Stimulated activated CD4-positive, alpha-beta T cell treated with anti-CD3 and anti-CD28 coated beads, Interleukin-4, amount 100 ng/mL, for 24 hours (primary cell): ENCODE measurements at regions not wholly inside any gene's neighbourhood (a gene's known extent, or its start where the extent isn't known, plus 50 kb on each side); places are given as distances from the start of the nearest gene placed in this dataset.
A peak's percentile ranks its signal among the peaks of the same experiment; 100 is the strongest.

Experiments
- DNase-seq: peaks from one replicate; pipeline ENCODE4 v3.0.0-alpha.2; 2020

DNA sequence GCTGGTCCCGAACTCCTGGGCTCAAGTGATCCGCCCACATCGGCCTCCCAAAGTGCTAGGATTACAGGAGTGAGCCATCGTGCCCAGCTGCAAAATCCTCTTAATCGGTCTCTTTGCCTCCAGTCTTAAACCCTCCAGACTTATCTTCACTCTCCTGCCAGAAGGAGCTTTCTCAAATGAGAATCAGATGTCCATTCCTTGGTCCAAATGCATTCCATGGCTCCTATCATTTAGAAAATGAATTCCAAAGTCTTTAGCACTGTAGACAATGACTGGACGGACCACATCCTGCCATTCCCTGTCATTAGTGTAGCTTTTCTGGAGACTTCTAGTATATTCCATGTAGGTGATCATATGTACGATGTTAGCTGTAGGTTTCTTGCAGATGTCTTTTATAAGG, 141.9 kb downstream of the ID4 start:
- no peak for DNase-seq

DNA sequence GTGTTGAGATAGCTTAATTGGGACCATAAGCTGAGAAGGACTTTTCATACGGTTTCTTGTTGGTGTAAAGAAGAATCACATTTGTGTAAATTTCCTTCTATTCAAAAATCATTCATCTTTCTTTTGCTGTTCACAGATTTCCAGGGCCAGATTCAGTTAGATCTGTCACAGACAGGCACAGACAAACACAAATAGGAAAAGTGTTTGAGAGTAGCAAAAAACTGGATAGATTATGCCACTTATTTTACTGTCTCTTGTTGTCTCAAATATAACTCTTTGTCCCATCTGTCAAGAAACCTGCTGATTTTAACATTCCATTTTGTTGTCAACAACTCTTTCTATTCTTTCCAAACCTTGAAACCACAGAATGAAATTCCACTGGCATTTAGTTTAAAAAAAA, 142.8 kb downstream of the ID4 start:
- no peak for DNase-seq

DNA sequence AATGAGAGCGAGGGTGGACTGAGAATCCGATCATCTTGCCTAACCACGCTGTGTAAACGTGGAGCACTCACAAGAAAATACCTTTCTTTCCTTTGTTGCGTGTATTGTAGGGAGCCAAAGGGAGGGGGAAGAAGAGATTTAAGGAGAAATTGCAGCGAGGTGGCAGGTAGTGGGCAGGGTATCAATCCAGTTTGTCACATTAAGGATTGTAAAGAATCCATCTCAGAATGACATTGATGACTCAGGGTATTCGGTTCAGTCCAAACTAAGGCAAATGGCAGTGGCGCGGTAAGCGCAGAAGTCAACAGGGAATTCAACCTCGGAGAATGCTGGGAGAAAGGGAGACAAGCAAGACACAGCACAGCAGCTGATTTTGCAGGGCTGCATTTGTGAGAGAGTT, 146.2 kb downstream of the ID4 start:
- no peak for DNase-seq

DNA sequence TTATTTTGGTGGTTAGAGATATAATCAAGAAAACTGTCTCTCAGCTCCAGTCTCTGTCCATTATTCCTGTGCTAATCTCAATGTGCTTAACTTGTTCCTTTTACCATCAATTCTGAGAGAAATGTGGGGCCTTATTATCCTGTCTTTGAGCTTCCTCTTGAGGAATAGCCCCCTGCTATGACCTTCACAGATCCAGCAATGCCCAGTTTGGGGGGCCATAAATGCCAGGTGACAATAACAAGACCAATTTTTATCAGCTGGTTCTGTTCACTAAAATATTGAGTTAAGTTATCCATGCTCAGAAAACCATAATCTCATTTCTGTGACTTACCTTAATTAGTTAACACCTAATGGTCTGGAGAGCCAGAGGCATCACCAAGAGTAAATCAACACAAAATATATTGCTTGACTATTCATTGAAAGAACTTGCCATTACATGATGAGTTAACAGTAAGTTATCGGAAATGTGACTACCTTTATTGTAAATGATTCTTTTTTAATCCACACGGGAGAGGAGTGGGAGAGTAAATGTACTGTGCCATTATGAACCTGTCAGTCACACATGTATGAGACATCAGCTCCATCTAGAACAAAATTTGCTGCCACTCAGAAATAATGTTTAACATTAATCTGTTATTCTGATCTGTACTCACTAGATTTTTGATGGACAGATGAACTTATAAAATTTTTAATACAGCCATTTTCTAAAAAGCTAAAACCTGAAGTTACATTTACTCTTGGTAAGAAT, 149.7 kb downstream of the ID4 start:
- no peak for DNase-seq

DNA sequence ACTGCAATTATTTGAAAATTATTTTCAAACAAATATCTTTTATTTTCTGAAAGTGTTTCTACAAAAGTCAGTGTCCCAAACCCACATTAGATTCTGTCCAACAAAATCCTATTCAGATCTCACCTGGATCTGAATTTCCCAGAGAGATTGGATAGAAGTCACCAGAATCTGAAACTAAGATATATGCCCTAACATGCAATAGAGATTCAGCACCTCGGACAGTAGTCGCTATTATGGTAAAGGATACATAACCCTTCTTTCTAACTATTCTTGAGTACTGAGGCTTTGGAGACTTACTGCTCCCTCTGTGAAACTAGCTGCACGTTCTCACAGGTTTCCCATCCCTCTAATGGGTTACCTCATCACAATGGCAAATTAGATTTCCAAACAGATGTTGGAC, 151.4 kb downstream of the ID4 start:
- DNase-seq, result no peak

DNA sequence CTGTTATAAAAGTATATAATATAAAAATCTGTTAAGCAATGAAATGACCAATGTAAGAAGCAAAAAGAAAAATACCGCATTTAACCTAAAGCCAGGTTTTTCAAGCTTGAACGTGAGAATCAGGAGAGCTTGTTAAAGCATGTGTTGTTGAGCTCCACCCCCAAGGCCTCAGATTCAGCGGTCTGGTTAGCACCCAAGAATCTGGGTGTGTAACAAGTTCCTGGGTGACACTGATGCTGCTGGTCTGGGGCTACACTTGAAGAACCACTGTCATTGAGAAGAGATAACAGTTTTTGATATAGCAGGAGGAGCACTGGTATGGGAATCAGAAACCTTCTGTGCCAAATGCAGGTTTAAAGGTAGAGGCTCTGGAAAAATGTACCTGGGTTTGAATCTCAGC, 154.0 kb downstream of the ID4 start:
- DNase-seq, result no peak

DNA sequence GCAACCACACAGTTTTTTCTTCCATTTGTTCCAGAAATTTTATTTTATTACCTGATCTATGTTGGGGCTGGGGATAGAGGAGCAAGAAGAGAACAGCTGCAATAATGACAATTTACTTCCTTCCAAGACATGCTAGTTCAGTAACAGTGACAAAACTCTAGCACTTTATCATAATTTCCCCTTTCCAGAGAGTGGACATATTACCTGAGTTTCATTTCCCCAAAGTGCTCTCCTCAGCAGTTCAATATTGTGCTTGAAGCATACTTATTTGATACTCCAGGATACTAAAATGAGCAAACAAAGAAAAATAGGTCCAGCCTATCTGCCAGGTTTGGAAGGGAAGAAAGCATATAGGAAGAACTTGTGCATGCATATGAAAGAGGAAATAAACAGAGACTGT, 157.7 kb downstream of the ID4 start:
- no peak for DNase-seq

DNA sequence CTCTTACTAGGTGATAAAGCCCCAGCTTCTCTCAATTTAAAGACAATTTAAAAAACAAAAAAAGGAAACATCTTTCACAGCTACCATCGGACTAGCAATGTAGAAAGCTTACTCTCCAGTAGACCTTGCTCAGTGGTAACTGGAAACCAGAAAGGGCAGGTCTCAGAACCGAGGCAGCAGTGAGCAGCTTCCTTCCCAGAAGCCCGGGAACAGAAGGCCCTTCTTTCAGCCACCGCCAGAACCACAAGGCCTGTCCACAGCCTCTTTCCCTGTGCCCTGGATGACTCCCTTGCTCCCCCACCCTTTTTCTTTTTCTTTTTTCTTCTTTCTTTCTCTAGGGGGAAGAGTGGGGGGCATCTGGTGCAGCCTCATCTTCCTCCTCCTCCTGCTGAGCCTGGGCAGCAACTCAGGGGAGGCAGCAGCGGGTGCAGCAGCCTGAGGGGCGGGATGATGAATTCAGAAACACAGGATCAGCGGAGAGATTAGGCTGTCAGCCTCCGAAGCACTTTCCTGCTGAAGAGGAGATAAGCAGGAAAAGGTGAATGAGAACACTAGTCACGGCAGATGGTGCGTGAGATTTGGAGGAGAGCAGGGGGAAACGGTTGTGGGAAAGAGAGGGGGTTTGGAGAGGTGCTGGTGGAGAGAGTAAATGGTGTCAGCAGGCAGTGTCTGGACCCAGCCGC, 158.5 kb downstream of the ID4 start:
- DNase-seq, result no peak

DNA sequence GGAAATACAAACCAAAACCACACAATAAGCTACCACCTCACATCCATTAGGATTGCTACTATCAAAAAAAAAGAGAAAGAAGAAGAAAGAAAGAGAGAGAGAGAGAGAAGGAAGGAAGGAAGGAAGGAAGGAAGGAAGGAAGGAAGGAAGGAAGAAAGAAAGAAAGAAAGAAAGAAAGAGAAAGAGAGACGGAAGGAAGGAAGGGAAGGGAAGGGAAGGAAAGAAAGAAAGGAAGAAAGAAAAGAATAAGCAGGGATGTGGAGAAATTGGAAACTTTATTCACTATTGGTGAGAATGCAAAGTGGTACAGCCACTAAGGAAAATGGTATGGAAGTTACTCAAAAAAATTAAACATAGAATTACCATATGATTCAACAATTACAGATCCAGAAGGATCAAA, 159.9 kb downstream of the ID4 start:
- DNase-seq, result no peak

DNA sequence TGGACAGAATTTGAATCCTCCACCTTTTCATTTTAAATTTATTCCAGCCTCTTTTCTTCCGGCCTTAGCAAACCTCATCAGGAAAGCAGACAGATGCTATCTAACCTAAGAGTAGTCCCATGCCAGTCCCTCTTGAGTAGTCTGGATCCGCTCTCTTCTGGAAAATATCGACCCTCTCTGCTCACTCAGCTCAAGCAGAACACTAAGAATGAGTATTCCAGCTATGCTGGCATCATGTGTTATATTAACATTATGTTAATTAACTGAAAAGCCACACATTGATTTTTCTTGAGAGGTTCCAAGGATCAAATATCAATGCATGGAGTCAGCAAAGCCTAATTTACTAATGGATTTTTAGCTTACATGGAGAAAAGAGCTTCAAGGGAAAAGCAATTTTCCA, 161.4 kb downstream of the ID4 start:
- DNase-seq, result no peak

DNA sequence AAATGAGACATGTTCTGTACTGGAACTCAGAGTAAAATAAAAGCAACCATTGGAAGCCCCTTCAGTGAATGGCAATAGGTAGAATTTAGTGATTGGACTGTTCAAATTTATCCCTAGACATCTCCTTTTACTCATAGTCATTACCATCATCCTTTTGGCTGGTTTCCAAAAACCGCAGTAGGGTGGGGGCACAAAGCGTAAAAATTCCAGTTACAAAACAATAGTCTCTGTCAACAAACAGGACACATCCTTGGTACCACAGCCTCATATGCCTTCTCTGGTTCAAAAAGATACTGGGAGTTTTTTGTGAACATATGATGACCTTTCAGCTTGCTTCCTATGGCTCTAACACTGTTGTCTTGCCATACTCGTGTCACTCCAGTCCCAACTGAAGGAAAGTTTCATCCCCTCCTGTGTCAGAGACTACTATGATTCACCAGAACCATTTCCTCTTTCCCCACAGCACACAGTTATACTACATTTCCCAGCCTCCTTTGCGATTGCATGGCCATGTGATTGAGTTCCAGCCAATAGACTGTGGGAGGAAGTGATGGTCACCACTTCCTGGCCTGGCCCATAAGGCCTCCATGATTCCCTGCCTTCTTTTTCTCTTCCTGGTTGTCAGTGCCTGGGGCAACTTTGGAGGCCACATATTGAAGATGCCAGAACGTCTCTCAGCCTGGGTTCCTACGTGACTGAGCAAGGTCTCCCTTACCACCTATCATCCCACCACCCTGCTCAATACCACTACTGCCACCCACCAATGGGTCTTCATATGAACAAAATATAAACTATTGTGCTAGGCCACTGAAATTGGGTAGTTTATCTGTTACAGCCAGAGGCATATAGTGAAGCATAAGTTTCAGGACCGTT, 162.4 kb downstream of the ID4 start:
- no peak for DNase-seq

DNA sequence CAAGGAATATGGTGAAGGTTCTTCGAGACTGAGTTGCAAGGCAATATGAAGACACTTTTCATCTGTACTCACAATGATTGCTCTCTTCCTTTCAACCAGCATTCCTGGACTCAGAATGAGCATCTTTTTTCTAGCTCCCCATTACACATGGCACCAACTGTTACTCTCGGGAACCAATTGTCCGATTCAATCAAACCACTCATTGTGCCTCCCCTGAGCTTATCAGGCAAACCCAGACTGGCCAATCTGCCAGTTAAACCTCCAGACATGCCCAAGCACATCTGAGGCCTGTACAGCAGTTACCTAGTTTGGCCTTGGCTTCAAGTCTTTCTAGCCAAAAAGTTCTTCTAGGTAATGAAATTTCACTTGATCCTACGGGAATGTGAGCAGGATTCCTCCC, 164.1 kb downstream of the ID4 start:
- no peak for DNase-seq

DNA sequence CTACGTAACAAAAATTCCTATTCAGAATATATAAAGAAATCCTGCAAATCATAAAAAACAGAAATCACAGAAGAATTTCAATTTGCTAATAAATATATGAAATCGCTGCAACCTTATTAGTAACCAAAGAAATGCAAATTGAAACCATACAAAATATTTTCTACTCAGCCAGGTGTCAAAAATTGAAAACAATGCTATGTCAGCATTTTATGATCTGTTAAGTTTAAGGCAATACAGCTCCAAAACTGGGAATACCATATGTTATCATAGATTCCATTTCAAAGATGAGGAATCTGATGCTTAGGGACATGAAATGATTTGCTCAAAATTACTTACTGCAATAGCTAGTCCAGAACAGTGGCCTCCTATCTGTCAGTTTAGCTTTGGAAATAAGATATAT, 168.9 kb downstream of the ID4 start:
- no peak for DNase-seq

DNA sequence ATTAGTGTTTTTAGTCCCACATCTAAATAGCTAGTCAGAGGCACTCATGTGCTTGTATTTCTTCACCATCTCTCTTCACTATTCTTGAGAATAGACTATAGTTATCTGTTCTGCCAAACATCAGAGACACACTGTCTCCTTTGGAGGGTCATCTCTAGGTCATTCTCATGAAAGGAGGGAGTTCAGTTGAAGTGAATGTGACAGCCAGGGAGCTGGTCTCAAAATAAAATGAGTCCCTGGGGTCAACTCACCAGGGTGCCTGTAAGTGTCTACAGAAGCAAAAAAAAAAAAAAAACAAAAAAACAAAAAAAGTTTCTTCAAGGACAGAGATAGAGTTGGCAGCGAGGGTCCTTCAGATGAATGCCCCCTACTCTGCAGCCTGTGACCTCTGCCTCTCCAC, 171.0 kb downstream of the ID4 start:
- DNase-seq, result no peak

DNA sequence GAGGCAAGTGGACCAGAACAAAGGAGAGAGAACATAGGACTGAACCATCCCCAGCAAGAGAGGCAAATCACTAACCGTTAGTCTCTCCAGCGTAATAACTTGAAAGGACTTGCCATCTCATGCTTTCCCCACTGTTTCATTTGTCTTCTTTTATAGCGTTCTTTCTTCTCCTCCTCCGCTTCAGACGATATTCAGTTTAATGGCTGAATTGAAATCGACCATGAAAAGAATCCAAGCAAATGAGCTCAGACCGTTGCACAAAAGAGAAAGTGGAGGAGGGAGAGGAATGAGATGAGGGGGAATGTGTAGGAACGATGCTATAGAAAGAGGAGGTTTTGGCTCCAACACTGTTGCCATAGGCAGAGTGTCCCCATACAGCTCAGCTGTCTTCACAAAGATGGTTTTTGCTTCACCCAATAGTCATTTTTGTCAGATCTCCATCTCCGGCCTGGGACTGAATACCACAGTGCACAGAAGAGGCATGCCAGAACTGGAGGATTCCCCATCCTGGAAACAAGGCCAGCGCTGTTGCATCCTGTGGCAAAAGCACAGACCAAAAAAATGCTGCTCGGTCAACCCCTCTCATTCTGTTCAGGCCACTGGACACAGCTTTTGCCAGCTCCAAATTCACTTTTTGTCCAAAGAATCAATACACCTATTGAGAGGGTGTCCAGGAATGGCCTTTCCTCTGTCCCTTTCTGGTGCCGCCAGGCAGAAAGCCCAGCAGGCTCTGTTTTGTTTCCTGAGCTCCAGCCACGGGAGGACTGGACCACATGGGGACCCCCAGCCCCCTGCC, 176.1 kb downstream of the ID4 start:
- no peak for DNase-seq

DNA sequence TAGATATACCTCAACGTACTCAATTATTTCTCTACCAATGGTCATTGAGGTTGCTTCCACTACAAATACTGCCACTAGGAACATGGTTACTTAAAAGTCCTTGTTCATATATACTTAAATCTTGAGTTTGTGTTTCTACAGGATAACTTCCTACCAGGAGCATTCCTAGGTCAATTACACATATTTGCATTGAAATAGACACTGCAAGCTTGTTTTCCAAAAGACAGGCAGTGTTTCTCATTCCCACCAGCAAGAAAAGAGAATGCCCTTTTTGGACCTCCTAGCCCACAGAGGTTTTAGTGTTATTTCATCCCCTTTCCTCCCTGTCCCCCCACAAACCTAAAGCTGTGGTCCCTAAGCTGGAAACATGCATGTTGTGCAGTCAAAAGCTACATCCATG, 177.3 kb downstream of the ID4 start:
- no peak for DNase-seq

DNA sequence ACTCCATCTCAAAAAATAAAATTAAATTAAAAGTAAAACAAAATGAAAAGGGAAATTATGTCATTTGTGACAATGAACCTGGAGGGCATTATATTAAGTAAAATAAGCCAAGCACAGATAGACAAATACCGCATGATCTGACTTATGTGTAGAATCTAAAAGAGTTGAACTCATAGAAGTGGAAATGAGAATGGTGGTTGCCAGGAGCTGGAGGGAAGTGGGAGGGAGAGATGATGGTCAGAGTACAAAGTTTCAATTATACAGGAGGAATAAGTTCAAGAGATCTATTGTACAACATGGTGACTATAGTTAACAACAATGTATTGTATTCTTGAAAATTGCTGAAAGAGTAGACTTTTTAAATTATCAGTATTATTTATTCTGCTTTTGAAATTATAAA, 183.4 kb downstream of the ID4 start:
- DNase-seq, result no peak

DNA sequence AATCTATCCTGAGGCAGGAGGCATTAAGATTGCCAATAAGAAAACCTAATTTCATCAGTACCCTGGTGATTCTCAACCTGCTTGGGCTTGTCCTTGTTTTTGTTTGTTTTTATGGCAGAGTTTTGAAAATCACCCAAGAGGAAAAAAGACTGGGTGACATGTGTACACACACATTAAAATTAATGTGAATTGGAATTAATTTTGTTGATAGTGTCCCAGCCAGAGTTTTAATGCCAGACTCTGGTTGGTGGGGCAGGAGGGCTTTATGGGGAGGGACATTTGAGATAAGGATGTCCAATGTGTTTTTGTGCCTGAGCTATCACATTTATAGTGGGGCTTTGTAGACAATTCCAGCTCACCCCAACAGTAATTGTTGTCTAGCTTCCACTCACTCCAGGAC, 184.6 kb downstream of the ID4 start:
- no peak for DNase-seq

DNA sequence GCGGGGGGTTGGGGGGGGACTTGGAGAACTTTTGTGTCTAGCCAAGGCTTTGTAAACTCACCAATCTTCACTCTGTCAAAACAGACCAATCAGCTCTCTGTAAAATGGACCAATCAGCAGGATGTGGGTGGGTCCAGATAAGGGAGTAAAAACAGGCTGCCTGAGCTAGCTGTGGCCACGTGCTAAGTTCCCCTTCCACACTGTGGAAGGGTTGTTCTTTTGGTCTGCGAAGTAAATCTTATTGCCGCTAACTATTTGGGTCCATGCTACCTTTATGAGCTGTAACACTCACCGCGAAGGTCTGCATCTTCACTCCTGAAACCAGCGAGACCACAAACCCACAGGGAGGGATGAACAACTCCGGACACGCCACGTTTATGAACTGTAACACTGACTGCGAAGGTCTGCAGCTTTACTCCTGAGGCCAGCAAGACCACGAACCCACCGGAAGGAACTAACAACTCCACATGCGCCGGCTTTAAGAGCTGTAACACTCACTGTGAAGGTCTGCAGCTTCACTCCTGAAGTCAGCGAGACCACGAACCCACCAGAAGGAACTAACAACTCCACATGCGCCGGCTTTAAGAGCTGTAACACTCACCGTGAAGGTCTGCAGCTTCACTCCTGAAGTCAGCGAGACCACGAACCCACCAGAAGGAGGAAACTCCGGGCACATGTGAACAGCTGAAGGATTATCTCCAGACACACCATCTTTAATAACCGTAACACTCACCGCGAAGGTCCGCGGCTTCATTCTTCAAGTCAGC, 186.6 kb downstream of the ID4 start:
- DNase-seq, result peak; percentile 12

DNA sequence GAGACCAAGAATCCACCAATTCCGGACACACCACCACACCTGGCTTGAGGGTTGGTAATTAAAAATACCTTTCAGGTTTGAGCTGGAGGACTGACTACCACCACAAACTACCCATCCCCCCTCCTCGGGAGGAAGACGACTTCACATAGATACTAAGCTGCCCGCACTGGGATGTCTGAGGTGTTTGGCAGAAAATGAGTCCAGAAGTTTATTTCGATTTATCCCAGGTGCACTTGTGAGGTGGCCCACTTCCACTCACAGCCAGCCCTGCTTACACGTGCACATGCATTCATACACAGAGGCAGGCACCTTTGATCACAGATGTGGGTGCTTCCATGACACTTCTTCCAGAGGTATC, 187.1 kb downstream of the ID4 start:
- DNase-seq, result no peak

DNA sequence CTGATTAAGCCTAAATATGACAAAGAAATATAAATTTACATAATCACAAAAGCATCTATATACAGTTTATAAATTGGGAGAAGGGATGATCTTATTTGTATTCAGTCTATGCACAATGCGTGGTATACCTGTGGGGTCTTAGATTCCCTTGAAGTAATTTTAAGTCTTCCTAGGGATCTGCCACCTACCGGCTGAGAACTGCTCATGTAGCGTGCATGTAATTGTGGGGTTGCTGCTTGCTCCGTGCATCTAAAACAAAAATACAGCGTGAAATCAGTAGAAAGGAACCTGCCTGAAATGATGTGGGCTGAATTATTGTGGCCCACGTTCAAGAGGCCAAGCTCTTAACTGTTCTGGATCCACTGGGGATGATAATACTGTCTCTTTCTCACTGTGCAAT, 187.3 kb downstream of the MBOAT1 start:
- DNase-seq, result no peak

DNA sequence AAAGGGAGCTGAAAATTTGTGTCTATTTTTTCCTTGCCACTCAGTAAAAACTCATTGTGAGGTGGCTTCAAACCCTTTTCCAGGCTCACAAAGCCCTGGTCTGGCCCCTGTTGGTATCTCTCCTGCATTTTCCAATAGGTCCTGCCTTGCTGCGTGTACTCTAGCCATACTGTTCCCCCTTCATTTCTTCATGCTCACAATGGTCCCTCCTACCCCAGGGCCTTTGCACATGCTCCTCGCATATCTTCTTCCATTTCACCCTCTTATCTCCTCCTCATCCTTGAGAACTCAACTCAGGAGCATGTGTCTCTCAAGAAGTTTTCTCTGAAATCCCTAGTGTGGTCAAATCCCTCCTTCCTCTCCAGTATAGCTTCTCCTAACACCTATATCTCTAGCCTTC, 186.6 kb downstream of the MBOAT1 start:
- DNase-seq, result no peak
